Hypothalamus (tissue), 51 donors: ENCODE measurements at regions not wholly inside any gene's neighbourhood (a gene's known extent, or its start where the extent isn't known, plus 50 kb on each side); places are given as distances from the start of the nearest gene placed in this dataset.
A peak's percentile ranks its signal among the peaks of the same experiment; 100 is the strongest.

Experiments
- DNase-seq, 51 donors: peaks; one replicate each; lab custom pipeline; 2025; lab: John Stamatoyannopoulos, UW

DNA sequence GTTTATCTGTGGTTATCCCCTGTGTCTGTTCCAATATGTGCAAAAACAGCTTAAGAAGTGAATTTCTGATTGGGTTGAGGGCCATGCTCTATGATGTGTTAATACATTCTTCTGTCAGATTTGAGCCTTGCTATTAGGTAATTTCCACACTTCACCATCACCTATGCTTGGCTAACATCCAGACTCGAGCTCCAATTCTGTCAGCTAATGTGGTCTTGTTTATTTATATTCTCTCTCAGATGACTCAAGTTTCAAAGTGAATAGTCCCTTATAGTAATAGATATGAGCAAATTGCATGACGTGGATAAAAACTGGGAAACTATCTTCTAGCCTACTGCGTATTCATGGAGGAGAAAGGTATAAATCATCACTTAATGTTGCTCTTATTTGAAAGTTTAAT is 451.3 kb downstream of the SNAPC1 start:
- no peak for DNase-seq

DNA sequence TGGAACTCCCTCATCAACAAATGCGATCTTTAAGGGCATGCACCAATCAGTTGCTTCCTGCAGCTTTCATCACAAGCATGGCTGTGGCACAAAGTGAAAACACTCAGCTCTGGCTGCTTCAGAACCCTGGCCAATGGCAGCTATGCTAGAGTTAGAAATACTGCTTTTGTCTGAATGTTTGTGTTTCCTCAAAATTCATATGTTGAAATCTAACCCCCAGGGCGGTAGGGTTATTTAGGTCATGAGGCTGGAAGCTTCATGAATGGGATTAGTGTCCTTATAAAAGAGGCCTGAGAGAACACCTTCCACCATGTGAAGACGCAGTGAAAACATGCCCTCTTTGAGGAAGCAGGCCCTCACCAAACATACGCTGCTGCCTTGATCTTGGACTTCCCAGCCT is 453.9 kb downstream of the SNAPC1 start:
- no peak for DNase-seq

DNA sequence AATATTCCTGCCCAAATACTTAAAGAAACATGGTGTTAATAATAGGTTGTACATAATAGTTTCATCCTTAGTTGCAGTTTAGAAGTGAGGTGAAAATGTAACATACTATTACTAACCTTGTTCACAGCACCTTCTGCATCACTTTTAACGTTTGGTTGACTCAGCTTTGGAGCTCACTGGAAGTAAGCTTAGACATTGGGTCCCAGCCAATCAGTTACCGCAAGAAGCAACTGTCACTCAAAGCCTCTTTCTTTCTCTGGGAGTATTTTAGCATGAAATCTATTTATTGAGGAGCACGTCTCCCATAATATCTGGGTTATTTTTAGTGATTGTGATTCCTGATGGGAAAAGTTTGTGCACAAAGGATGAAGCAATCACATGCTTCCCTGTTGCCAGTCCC is 472.6 kb downstream of the SNAPC1 start:
- no peak for DNase-seq

- DNase-seq, result no peak
Observed at GRCh38 chr14:62244221-62244620, 482.0 kb downstream of the SNAPC1 start.

DNA sequence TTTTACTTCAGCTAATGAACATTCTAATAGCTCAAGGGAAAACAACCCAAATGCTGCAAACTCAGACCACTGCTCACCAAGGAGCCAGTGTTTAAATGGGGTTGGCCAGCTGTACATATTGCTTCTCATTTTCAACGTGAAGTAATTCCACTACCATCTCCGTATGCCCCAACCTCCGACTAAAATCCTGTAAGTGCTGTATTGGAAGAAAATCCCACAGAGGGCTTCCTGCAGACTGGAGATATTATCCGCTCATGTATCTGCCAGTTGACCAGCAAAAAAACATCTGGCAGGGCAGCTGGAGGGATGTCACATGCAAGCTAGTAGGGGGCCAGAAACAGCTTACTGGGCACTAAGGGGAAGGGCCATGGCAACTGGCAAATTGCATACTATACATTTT is 485.0 kb downstream of the SNAPC1 start:
- DNase-seq, result no peak

- DNase-seq, result no peak
Observed at GRCh38 chr14:62251237-62251636, 489.0 kb downstream of the SNAPC1 start.

GRCh38 chr14:62253171-62253570 is 491.0 kb downstream of the SNAPC1 start:
- no peak for DNase-seq

- no peak for DNase-seq
Observed at GRCh38 chr14:62253911-62254310, 491.7 kb downstream of the SNAPC1 start.

- no peak for DNase-seq
Observed at GRCh38 chr14:62269204-62269603, 507.0 kb downstream of the SNAPC1 start.

DNA sequence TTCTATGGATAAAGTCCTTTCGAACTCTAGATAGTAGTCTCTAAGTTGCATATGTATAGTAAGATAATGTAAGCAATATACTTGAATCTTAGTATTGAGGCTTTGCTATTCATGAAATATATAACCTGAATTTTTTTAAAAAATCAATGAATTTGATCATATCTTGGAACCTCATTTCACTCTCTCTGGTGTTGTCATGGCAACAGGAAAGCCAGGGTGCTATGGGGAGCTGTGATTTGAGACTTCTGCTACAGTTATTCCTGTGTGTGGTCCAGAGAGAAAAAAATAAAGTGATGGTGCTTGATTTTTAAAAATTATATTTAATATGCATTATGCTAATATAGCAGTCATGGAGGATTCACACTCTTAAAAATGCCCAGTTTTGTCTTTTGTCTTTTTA is 508.0 kb downstream of the SNAPC1 start:
- peak in 1 of 51 donors; percentile 0 for DNase-seq

- DNase-seq, result no peak
Observed at GRCh38 chr14:62280366-62280765, 518.1 kb downstream of the SNAPC1 start.

- no peak for DNase-seq
Observed at GRCh38 chr14:62283837-62284236, 521.6 kb downstream of the SNAPC1 start.

DNA sequence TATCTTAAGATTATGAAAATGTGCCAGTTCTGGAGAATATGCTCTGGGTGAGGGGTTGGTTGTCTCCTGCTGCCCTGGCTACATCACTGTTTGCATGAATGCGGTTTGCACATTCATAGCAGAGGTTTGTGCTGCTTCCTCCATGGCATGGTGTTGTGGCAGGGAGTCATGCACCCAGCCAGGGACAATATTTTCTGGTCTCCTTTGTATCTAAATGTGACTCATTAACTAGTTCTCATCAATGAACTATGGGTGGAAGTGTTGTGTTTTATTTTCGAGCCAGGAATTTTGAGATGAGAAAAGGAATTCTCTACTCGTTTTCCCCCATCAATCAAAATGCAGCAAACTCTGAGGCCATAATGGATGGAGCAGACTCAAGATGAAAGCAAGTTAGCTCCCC is 527.3 kb downstream of the SNAPC1 start:
- no peak for DNase-seq

- DNase-seq, result no peak
Observed at GRCh38 chr14:62301080-62301479, 538.9 kb downstream of the SNAPC1 start.

DNA sequence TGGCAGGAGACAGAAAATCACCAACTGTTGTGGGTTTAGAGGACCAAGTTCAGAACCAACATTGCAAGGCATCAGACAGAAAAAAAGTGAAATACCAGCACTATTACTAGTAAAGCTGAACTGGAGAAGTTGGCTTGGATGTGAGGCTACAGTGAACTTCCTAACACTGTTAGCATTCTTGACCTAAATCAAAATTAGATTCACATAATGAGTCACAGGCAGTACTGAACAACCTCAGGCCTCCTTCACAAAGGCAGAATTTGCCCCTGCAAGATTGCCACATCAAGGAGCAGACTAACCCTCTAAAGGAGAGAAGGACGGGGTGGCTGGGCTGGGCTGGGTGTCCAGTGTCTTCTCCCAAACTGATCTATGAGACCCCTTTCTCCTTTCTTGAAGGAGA is 539.7 kb downstream of the SNAPC1 start:
- no peak for DNase-seq

DNA sequence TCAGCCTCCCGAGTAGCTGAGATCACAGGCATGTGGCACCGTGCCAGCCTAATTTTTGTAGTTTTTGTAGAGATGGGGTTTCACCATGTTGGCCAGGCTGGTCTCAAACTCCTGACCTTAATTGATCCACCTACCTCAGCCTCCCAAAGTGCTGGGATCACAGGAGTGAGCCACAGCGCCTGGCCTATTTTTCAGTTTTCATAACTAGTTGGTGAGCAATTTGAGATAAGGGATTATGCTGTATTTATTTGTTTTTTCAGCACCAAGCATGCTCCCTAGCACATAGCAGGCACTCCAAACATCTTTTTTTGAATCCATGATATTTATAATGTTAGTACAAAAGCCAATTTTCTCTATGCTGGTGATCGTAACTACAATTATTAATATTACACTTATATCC is 541.2 kb downstream of the SNAPC1 start:
- no peak for DNase-seq

- no peak for DNase-seq
Observed at GRCh38 chr14:62304257-62304656, 542.0 kb downstream of the SNAPC1 start.

DNA sequence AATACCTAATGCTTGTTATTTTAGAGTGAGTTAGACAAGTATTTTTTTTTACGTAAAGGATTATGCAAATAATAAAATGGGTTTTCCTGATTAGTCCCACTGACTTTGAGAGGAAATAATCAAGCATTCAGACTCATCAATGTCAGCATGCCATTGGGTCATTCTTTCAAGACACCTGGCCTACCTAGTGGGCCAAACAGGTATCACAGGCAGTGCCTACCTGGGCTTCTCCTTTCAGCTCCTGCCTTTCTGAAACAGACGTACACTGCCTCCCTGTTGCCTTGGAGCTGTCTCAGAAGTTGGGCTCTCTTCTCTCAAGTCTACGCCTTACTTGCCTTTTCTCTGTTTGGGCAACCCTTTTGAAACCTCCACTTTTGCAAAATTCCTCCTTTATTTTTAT is 545.6 kb downstream of the SNAPC1 start:
- DNase-seq, result no peak

GRCh38 chr14:62308316-62308715 is 546.1 kb downstream of the SNAPC1 start:
- DNase-seq, result no peak

GRCh38 chr14:62308891-62309290 is 546.7 kb downstream of the SNAPC1 start:
- DNase-seq, result no peak

GRCh38 chr14:62313212-62313611 is 551.0 kb downstream of the SNAPC1 start:
- no peak for DNase-seq

GRCh38 chr14:62314221-62314620 is 552.0 kb downstream of the SNAPC1 start:
- no peak for DNase-seq

DNA sequence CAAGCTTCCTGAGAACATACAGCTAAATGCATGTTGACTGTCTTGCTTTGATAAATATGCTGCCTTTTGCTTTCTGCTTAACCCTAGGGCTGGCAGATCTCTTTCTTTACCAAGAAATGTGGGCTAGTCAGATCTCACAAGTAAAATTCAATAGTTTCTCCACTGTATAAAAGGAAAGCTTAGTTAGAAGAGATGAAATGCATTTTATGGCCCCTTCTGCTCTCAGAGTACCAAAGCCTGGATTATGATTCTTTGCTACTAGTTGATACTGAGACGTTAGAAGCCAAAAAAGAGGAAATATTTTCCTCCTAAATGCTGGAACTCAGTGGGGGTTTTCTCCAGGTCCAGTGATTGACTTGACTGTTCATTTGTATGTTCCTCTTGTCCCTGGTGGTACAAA is 552.7 kb downstream of the SNAPC1 start:
- no peak for DNase-seq

GRCh38 chr14:62315631-62316030 is 553.4 kb downstream of the SNAPC1 start:
- no peak for DNase-seq
